Stomach (tissue), 8 donors: ENCODE measurements at regions not wholly inside any gene's neighbourhood (a gene's known extent, or its start where the extent isn't known, plus 50 kb on each side); places are given as distances from the start of the nearest gene placed in this dataset.

Source experiments
- DNase-seq, 2 donors: peaks; one replicate each; pipeline versions ENCODE4 v3.0.0 to v3.0.0-alpha.2; 2013 to 2019
- H3K27ac ChIP-seq, 5 donors: fragments of 200-600 bp in 4 of 5; sonication (generic) in 4 of 5; one replicate each; pipeline ENCODE4 v1.5.1; 2013 to 2019; ENCODE audit warnings: mild to moderate bottlenecking in 1 of 5, moderate library complexity in 1 of 5
- H3K27me3 ChIP-seq, 3 donors: fragments of 200-600 bp; sonication (generic); one replicate each; pipeline ENCODE4 v1.5.1; 2017 to 2019; ENCODE audit warnings: mixed run types in 1 of 3
- H3K36me3 ChIP-seq, 4 donors: fragments of 200-600 bp; sonication (generic); 1 replicate in 3 of 4; 2 replicates in 1 of 4; pipeline ENCODE4 v1.5.1; 2016 to 2019
- H3K4me1 ChIP-seq, 4 donors: fragments of 200-600 bp; sonication (generic); one replicate each; pipeline ENCODE4 v1.5.1; 2016 to 2019
- H3K4me3 ChIP-seq, 4 donors: fragments of 200-600 bp; sonication (generic) in 3 of 4; one replicate each; pipeline ENCODE4 v1.5.1; 2016 to 2019; ENCODE audit warnings: mild to moderate bottlenecking in 1 of 4
- H3K9me3 ChIP-seq, 4 donors: fragments of 200-600 bp; sonication (generic); one replicate each; pipeline ENCODE4 v1.5.1; 2016 to 2019
- EP300 ChIP-seq: sonication (generic); formaldehyde crosslinking; IDR thresholded peaks from one replicate; pipeline ENCODE4 v1.6.1; 2017; ENCODE audit warnings: antibody characterized with exemption
- POLR2A ChIP-seq, 4 donors: fragments of 450-650 bp; IDR thresholded peaks; one replicate each; pipeline ENCODE4 v1.6.1; 2016; ENCODE audit warnings: antibody characterized with exemption in 4 of 4, control low read depth in 2 of 4, mild to moderate bottlenecking in 1 of 4, moderate library complexity in 1 of 4
- POLR2AphosphoS5 ChIP-seq, 3 donors: sonication (generic); formaldehyde crosslinking; IDR thresholded peaks; one replicate each; pipeline ENCODE4 v1.6.1; 2016; ENCODE audit warnings: antibody characterized with exemption in 3 of 3
- WGBS, 5 donors: extraction: QIAGEN DNeasy Blood & Tissue Kit in 3 of 5; methylation state at CpG; one replicate each; pipeline versions ENCODE4 v1.1.5 to v1.1.7; 2013 to 2018; 5-methylcytosine and 5-hydroxymethylcytosine counted together
- intact Hi-C: fragments of 100-400 bp; cut with DNase I; formaldehyde crosslinking; loops from one replicate; pipeline ENCODE4 v1.15.1; 2023; ENCODE audit warnings: low total_unique reads
- TF ChIP-seq, protein P1 (sequence below), 7 experiments: fragments of 450-650 bp in 4 of 7; fragments of 200-600 bp in 3 of 7; sonication (generic) in 3 of 7; IDR thresholded peaks; one replicate each; pipeline ENCODE4 v1.5.1; 2016 to 2019; ENCODE audit warnings: antibody characterized with exemption in 7 of 7, control low read depth in 2 of 7, mild to moderate bottlenecking in 1 of 7
- donor health status: healthy with polysubstance abuse.
- donor health status: Bipolar disorder and iron deficiency.
- donor health status: healthy.

DNA sequence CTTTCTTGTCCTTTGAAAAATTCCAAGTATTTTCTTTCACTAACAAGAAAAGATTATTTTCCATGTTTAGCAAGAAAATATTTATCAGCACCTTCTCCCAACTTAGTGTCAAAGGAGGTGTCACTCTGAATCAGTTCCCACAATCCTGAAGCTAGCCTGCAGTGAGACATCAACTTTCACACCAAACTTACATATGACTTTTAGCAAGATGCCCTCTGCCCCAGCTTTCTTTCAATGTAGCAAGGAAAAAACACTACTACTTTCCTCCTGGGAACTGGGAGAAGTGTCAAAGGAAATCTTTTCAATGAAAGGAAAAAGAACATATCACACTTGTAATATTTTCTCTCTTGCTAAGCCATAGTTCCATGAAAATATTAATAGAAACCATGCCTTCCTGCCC is 50.9 kb upstream of the PALMD start:
- Histone ChIP-seq H3K36me3 (no peaks in the 10 kb centered on the region), H3K4me3 (no peak overlapping the region), H3K27me3 (no peaks in the 10 kb centered on the region), H3K9me3 (no peaks in the 10 kb centered on the region), H3K4me1 (no peaks in the 10 kb centered on the region), H3K27ac (no peak overlapping the region)
- TF ChIP-seq EP300 = no peak
- TF ChIP-seq, protein P1, sequence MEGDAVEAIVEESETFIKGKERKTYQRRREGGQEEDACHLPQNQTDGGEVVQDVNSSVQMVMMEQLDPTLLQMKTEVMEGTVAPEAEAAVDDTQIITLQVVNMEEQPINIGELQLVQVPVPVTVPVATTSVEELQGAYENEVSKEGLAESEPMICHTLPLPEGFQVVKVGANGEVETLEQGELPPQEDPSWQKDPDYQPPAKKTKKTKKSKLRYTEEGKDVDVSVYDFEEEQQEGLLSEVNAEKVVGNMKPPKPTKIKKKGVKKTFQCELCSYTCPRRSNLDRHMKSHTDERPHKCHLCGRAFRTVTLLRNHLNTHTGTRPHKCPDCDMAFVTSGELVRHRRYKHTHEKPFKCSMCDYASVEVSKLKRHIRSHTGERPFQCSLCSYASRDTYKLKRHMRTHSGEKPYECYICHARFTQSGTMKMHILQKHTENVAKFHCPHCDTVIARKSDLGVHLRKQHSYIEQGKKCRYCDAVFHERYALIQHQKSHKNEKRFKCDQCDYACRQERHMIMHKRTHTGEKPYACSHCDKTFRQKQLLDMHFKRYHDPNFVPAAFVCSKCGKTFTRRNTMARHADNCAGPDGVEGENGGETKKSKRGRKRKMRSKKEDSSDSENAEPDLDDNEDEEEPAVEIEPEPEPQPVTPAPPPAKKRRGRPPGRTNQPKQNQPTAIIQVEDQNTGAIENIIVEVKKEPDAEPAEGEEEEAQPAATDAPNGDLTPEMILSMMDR (IDR thresholded peaks at IDR 0.05) = no peak
- TF ChIP-seq POLR2AphosphoS5 (IDR thresholded peaks at IDR 0.05) = no peak
- TF ChIP-seq POLR2A (IDR thresholded peaks at IDR 0.05) = no peak
- intact Hi-C loops = no loop called here
- DNase-seq = no peak

DNA sequence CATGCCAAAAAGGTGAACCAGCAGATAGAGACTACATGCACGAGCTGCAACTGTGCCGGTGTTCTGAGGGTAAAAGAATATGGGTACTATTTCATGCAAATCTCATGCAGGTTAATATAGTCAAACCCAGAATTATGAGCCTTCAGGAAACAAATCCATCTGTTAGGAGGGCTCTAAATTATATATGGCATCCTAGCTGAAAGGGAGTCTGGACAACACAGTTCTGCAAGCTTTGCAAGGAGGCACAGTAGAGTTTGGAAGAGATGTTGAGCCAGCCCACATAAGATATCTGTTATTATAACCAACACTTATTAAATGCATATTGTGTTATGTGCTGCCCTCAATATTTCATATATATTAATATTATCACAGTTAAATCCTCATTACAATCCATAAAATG is 50.5 kb upstream of the PALMD start:
- no peak for TF ChIP-seq POLR2A (IDR thresholded peaks at IDR 0.05)
- no peak for TF ChIP-seq EP300
- TF ChIP-seq POLR2AphosphoS5 (IDR thresholded peaks at IDR 0.05) = no peak
- TF ChIP-seq, protein P1 (IDR thresholded peaks at IDR 0.05) = no peak

More for the DNA sequence above, 50.5 kb upstream of the PALMD start:
- no peaks in the 10 kb centered on the region for H3K27me3 ChIP-seq
- H3K27ac ChIP-seq = no peak overlapping the region
- no peak overlapping the region for H3K4me3 ChIP-seq
- no peaks in the 10 kb centered on the region for H3K36me3 ChIP-seq
- no peaks in the 10 kb centered on the region for H3K4me1 ChIP-seq
- no peak for DNase-seq
- intact Hi-C loops = no loop called here
- no peaks in the 10 kb centered on the region for H3K9me3 ChIP-seq
- 35 to 58% (median 37%) methylated on average over 2 of the region's 2 CpGs for WGBS, 5 donors
